ENCODE measurements at regions not wholly inside any gene's neighbourhood (a gene's known extent, or its start where the extent isn't known, plus 50 kb on each side); places are given as distances from the start of the nearest gene placed in this dataset.

GRCh38 chrX:68938244-68939004 is 109.6 kb downstream of the EFNB1 start:
- intact Hi-C loops (cut with DNase I), result no loop called here
- Histone ChIP-seq H3K9me3 (no peaks in the 10 kb centered on the region), H3K9ac (ENCODE audit: low read depth in 2 of 2, low read length in 2 of 2) (no peak overlapping the region), H3K4me3 (no peak overlapping the region), H3K27ac (no peak overlapping the region), H3K27me3 (no peaks in the 10 kb centered on the region), H3K36me3 (no peaks in the 10 kb centered on the region), H3K4me1 (no peaks in the 10 kb centered on the region)
- TF ChIP-seq CTCF (IDR thresholded peaks at IDR 0.05), result no peak
- DNase-seq, result peak; percentile 14

GRCh38 chrX:68937581-68937980 is 108.8 kb downstream of the EFNB1 start:
- Histone ChIP-seq H3K36me3 (no peaks in the 10 kb centered on the region), H3K4me3 (no peak overlapping the region), H3K27me3 (no peaks in the 10 kb centered on the region), H3K9me3 (no peaks in the 10 kb centered on the region), H3K27ac (no peak overlapping the region), H3K4me1 (no peaks in the 10 kb centered on the region), H3K9ac (ENCODE audit: low read depth in 2 of 2, low read length in 2 of 2) (no peak overlapping the region)
- no peak for TF ChIP-seq CTCF (IDR thresholded peaks at IDR 0.05)
- intact Hi-C loops (cut with DNase I), result no loop called here
- no peak for DNase-seq

GRCh38 chrX:68936608-68937007 is 107.8 kb downstream of the EFNB1 start:
- Histone ChIP-seq H3K36me3 (no peaks in the 10 kb centered on the region), H3K9me3 (no peaks in the 10 kb centered on the region), H3K4me1 (no peaks in the 10 kb centered on the region), H3K27me3 (no peaks in the 10 kb centered on the region), H3K27ac (no peak overlapping the region), H3K9ac (ENCODE audit: low read depth in 2 of 2, low read length in 2 of 2) (no peak overlapping the region), H3K4me3 (no peak overlapping the region)
- DNase-seq, result no peak
- no peak for TF ChIP-seq CTCF (IDR thresholded peaks at IDR 0.05)
- intact Hi-C loops (cut with DNase I), result no loop called here

GRCh38 chrX:68936126-68936525 is 107.3 kb downstream of the EFNB1 start:
- no peak for DNase-seq
- H3K4me3 ChIP-seq, result no peak overlapping the region

GRCh38 chrX:68935362-68935761 is 106.5 kb downstream of the EFNB1 start:
- intact Hi-C loops (cut with DNase I), result no loop called here
- no peaks in the 10 kb centered on the region for H3K27me3 ChIP-seq
- no peak overlapping the region for H3K9ac ChIP-seq (ENCODE audit: low read depth in 2 of 2, low read length in 2 of 2)
- H3K4me1 ChIP-seq, result no peaks in the 10 kb centered on the region
- no peak overlapping the region for H3K4me3 ChIP-seq
- TF ChIP-seq CTCF (IDR thresholded peaks at IDR 0.05), result no peak
- H3K36me3 ChIP-seq, result no peaks in the 10 kb centered on the region
- no peaks in the 10 kb centered on the region for H3K9me3 ChIP-seq
- H3K27ac ChIP-seq, result no peak overlapping the region
- no peak for DNase-seq

More at GRCh38 chrX:68936126-68936525, 107.3 kb downstream of the EFNB1 start:
- H3K4me1 ChIP-seq, result no peaks in the 10 kb centered on the region
- no peak overlapping the region for H3K9ac ChIP-seq (ENCODE audit: low read depth in 2 of 2, low read length in 2 of 2)
- no peak for TF ChIP-seq CTCF (IDR thresholded peaks at IDR 0.05)
- no peaks in the 10 kb centered on the region for H3K27me3 ChIP-seq
- no peak overlapping the region for H3K27ac ChIP-seq
- H3K36me3 ChIP-seq, result no peaks in the 10 kb centered on the region
- no peaks in the 10 kb centered on the region for H3K9me3 ChIP-seq
- intact Hi-C loops (cut with DNase I), result no loop called here

Measured in colonic mucosa (tissue), 4 donors.